HG02852 (cell line): ENCODE measurements at regions not wholly inside any gene's neighbourhood (a gene's known extent, or its start where the extent isn't known, plus 50 kb on each side); places are given as distances from the start of the nearest gene placed in this dataset.

Experiments
- ATAC-seq: cut with Tn5 transposase; IDR thresholded peaks from one replicate; pipeline ENCODE4 v1.9.1; 2021; ENCODE audit warnings: mild to moderate bottlenecking, moderate library complexity; ENCODE audit not compliant: unreplicated experiment

DNA sequence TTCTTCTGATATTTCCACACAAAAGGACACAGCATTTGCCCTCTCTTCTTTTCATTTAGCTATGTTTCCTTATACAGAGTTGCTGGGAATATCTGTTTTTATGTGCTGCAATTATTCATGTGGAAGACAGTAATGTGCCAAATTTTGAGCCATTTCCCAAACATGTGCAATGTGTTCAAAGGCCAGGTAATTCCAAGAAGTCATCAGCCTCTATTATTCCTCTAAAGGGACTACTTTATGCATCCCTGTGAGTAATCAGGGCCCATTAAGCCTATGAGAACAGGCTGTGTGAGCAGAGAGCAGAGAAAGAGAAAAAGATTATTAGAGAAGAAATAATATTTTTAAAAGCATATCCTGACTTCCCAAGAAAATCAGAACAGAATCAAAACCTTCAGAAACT lies 107.6 kb upstream of the OSR1 start:
- no peak for ATAC-seq

DNA sequence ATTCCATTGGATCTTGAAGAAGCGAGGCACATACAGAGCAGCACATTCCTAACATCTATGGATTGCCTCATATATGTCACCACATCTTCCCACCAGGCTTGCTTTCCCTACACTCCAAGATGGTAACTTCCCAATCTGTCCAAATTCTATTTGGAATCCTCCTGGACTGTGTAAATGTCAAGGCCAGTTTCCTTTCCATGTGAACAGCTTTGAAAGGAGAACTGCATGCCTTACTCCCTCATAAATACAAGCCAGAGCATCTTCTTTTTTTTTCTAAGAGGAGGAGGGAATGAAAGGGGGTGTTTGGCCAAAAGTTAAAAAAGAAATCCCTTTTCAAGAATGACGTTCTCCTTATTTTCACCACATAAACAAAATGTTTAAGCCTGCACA lies 103.8 kb upstream of the OSR1 start:
- no peak for ATAC-seq

GRCh38 chr2:19461504-19462255 lies 103.3 kb upstream of the OSR1 start:
- ATAC-seq, result no peak

DNA sequence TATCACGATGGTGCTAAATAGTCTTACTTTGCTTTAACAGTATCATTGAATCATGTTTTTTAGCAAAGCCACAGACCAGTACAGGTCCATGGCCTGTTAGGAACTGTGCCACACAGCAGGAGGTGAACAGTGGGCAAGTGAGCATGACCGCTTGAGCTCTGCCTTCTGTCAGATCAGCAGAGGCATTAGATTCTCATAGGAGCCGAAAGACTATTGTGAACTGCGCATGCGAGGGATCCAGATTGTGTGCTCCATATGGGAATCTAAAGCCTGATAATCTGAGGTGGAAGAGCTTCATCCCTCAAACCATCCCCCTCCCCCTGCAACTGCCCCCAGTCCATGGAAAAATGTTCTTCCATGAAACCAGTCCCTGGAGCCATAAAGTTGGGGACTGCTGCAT lies 102.3 kb upstream of the OSR1 start:
- ATAC-seq, result no peak

DNA sequence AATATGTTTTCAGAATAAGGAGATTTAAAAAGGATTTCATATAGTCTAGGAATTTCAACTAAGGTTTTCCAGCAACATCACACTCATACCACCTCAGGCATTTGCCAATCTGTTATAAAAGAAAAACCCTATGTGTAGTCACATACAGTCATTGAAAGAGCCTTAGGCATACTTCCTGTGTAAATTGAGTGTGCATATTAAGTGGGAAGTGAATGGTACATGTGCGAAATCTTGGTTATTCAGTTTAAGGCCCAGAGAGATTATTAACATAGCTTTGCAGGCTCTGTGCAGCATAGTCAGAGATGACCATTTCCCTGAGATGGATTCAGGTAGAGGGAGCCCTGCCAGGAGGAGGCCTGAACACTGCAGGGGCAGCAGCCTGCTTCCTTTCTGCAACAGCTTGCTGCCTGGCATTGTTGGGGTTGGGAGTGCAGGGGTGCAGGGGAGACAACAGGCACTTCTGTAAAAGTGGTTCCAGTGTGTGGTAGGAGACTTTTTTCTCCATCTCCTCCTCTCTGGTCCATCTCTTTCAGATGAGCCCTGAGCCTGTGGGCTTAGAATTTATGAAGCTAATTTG lies 100.1 kb upstream of the OSR1 start:
- ATAC-seq, result no peak

GRCh38 chr2:19457809-19458208 lies 99.4 kb upstream of the OSR1 start:
- no peak for ATAC-seq

DNA sequence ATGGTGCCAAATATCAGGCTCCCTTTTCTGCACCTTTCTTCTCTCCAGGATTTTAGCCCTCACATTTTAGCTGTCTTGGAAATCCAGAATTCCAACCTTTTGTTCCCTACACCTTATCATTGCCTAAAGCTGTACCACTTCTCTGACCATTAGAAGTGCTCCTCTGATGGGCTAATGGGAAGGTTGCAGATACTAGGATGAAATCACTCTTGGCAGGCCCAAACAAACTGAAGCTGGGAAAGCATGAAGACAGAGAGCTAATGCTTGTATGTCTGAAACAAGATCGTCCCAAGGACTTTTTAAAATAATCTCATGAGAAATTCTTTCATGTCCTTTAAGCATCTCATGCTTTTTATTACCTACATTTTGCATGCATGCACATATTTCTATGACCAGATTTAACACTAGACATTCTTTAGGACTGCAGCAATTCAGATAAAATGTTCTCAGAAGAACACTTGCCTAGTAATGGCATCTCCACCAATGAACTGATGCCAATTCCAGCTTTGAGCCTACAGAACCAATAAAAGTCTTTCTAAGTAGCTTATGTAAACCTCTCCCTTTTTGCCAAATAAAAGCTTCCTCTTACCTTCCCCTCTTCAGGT lies 98.4 kb upstream of the OSR1 start:
- no peak for ATAC-seq

DNA sequence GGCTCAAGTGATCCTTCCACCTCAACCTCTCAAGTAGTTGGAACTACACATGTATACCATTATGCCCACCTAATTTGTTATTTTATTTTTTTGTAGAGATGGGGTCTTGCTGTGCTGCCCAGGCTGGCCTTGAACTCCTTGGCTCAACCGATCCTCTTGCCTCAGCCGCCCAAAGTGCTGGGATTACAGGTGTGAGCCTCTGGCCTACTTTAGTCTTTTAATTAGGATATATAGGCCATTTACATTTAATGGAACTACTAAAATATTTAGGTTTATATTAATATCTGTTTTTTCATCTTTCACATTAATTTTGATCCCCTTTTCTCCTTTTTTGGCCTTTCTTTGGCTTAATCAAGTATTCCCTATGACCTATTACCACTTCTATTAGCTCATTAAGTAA lies 95.7 kb upstream of the OSR1 start:
- no peak for ATAC-seq

DNA sequence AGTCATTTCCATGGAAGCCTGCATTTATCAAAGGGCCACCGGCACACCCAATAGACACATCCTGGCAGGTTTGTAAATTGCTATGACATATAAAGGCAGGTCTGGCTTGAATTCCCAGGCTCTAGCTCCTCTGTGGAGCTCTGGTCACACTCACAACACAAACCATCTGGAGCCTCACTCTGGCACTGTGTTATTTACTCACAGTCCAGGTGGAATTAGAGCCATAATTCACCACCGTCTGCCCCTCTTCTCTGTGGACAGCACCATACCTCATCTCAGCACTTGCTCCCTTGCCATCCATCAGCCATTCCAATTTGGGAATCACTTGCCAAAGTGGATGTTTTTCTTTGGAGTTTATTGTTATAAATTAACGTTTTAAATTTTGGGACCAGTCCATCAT lies 84.3 kb upstream of the OSR1 start:
- no peak for ATAC-seq

DNA sequence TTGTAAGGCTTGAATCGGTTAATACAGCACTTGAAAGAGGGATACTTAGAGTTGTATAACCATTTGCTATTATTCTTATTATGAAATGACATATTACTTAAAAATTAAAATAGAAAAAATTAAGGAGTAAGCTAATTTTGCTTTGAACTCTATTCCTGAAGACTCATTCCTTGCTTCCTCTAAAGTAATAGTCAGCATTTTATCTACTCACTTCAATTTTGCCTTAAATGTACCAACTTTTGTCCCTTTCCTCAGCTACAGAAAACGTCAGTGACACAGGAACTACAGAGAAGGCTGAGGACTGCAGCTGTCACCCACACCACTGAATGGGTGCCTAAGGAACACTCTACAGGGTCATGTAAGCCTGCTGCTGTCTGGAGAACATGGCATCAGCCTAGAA lies 80.7 kb upstream of the OSR1 start:
- no peak for ATAC-seq

- no peak for ATAC-seq
Observed at GRCh38 chr2:19435815-19436214, 77.4 kb upstream of the OSR1 start.

DNA sequence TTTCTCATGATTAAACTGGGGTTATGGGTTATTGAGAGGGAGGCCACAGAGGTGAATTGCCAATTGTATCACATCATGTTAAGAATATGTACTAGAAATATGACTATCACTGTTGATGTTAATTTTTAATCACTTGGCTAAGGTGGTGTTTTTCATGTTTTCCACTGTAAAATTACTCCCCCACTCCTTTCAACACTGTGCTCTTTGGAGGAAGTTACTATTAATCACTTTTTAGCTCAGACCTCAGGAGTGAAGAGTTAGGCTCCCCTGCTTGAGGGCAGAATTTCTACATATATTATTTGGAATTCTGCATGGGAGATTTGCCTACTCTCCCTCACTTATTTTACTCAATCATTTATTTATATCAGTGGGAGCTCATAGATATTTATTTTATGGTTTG lies 76.0 kb upstream of the OSR1 start:
- no peak for ATAC-seq

GRCh38 chr2:19426941-19427340 lies 68.5 kb upstream of the OSR1 start:
- ATAC-seq, result no peak

DNA sequence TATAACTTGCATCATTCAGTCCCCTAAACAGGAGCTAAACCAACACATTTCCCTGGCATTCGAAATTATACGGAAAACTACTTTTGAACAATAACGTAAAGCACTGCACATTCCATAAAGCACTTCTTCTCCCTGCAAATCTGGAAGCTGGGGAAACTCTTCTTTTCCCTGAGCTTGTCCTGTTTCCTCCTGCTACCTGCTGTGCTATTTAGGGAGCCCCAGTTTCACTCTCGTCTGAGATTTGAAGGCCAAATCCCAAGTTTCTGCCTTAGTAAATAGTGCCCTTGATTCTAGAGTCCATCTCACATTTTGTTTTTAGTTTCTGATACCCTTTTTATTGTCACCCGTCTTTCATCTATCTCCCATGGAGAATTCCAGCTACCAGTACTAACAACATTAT lies 67.7 kb upstream of the OSR1 start:
- no peak for ATAC-seq

DNA sequence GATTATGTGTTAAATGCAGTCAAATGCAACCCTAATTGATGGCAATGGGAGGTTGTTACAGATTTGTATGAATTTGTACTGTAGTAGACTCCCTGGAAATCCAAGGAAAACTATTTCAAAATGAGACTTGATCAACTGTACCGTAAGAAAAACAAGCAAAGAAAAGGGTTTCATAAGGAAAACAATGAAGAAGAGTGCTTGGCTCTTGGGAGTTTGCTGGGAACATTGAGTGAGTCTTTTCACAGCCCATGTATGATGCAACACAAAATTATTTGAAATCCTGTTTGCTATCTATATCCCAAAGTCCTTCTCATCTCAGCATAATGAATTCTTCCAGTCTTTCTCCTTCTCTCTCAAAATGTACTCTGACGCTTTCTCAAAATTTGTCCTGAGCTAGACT lies 67.0 kb upstream of the OSR1 start:
- no peak for ATAC-seq

GRCh38 chr2:19419211-19419880 lies 60.9 kb upstream of the OSR1 start:
- ATAC-seq, result no peak

DNA sequence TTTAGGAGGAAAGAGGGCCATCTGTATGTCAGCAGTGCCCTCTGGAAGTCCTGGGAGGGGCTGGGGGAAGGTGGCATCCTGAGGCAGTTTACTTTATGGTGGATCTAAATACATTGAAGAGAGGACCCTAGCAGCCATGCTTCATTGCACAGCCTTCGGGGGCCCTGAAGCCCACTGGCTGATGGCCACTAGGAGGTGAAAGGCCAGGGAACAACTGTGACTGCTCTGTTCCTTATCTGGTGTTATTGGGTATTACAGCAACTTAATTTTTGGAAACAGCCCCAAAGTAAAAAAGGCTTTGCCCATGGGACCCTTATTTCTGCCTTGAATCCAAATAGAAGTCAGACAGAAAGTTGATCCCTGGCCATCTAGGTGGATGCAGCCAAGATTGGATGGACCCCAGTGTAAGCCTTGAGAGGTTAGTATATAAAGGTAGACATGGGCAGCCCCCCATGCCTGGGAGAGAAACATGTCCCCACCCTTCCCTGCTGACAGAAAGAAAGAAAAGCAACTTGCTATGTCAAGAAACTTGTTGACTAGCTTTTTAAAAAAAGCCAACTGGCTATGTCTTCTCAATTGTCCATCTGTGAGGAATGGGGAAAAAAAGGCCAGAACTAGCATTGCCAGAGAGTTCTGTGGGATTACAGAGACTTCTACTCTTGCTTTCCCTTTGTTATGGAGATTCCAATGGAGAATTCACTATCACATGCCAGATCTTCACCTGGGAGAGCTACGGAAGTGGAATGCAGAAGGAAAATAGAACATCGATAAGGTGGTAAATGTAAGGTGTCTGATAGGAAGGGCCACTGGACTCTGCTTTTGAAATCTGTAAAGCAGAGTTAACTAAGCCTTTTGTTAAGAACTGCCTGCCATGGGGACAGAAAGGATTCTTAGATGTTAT lies 58.6 kb upstream of the OSR1 start:
- no peak for ATAC-seq

DNA sequence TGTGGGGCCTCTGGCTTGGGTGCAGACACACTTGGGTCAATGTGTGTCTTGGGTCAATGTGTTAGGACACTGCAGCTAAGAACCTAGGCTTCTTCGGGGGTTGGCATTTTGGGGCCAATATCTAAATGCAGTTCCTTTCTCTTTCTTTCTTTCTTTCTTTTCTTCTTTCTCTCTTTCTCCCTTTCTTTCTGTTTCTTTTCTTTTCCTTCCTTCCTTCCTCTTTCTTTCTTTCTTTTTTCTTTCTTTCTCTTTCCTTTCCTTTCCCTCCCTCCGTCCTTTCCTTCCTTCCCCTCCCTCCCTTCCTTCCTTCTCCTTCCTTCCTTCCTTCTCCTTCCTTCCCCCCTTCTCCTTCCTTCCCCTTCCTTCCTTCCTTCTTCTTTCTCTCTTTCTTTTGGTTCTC lies 57.7 kb upstream of the OSR1 start:
- ATAC-seq, result no peak

DNA sequence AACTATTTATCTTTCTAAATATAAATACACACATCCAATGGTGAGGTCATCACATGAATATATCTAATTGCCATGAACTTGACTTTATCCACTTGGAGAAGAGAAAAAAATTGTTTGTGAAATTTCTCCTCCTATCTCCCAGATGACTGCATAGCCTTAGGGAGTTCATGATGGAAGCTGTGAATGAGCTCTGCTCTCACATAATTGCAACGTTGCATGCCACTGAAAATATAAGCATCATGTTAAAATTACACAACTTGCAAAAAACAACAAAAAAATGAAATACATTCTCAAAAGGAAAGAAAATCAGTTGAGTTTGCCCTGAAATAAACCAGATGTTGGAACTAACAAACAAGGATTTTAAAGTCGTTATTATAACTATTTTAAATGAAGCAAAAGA lies 50.6 kb upstream of the OSR1 start:
- no peak for ATAC-seq

DNA sequence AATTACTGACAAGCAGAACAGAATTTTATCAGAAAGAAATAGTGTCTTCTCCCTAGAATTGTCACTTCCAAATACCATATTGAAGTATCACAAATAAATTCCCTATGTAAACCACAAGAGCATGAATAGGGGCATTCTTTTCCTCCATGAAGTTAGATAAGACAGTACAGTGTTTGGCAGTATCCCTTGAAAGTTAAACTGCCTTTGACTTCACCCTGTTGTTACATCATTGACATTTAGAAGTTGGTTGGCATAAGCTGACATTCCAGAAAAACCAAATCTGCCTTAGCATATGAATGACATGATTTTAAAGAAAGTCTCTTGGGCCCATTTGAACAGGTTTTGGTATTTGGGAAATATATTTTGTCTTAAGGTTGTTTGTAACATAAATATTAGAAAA lies 50.2 kb upstream of the OSR1 start:
- ATAC-seq, result no peak
